Peyer's patch (tissue), 4 donors: ENCODE measurements at regions not wholly inside any gene's neighbourhood (a gene's known extent, or its start where the extent isn't known, plus 50 kb on each side); places are given as distances from the start of the nearest gene placed in this dataset.

Source experiments
- CTCF ChIP-seq, 6 experiments: fragments of 450-650 bp in 4 of 6; fragments of 200-600 bp in 2 of 6; sonication (generic) in 1 of 6; IDR thresholded peaks; one replicate each; pipeline ENCODE4 v1.5.1; 2017 to 2019; ENCODE audit warnings: antibody characterized with exemption in 6 of 6, mild to moderate bottlenecking in 3 of 6, moderate library complexity in 1 of 6
- POLR2A ChIP-seq, 2 donors: fragments of 450-650 bp; IDR thresholded peaks; one replicate each; pipeline ENCODE4 v1.5.1; 2017; ENCODE audit warnings: antibody characterized with exemption in 2 of 2, mild to moderate bottlenecking in 2 of 2, moderate library complexity in 2 of 2

- no peak for TF ChIP-seq CTCF (IDR thresholded peaks at IDR 0.05)
- no peak for TF ChIP-seq POLR2A (IDR thresholded peaks at IDR 0.05)
These were observed 113.7 kb upstream of the ZNF507 start for GRCh38 chr19:32231691-32232090.
